ENCODE measurements at regions not wholly inside any gene's neighbourhood (a gene's known extent, or its start where the extent isn't known, plus 50 kb on each side); places are given as distances from the start of the nearest gene placed in this dataset.

DNA sequence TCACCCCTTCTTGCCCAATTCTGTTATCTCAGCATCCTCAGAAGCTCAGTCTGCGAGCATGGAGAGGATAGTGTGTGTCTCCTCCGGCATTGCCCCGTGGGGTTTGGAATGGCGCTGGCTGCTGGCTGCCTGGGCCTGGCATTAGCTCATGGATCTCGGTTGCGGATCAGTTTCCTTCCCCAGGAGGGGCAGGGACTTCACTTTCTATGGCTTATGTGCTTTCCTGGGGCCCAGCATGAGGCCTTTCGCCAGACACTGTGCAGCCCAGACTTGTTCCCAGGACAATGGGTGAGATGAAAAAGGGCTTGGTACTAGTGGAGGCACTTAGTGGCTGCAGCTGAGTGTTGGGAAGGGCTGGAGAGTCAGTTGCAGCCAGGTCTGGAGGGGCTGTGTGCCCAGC, 143.3 kb downstream of the GLI2 start:
- no peak for DNase-seq (ENCODE audit: low read depth in 3 of 3, low spot score in 2 of 3)

DNA sequence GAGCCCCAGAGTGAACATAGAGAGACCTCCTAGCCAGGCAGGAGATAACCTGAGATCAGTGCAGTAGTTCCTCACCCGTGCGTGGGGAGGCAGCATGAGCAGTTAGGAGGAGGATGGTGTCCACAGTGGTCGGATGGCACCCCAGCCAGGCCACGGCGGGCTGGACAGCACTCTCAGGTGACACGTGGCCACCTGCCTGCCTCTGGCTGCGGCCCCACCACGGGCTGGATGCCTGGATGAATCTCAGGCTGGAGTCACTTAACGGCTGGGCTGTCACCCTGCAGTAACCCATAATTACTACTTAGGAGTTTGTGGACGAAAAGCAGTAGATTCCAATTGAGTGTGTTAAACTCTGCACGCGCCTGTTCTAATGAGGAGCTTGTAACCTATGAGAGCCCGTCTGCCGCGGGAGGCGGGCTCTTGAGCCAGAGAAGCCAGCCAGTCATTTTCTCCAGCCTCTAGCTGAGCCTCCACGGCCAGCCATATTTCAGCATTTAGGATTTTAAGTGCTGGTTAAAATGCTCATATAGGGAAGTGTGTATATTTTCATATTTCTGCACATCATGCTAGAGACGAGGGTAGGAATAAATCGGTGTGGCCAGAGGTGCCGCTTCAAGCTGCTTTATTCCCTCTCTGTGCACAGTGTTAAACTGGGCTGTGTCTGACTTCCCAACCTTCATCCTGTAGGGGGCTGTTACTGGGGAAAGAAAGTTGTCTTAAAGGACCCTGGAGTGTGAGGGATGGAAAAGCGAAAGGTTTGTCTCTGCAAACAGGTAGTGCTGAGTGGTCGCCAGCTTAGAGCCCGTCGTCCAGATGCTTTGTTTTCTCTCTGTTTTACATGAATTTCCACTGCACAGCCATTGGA, 144.0 kb downstream of the GLI2 start:
- no peak for DNase-seq (ENCODE audit: low read depth in 3 of 3, low spot score in 2 of 3)

DNA sequence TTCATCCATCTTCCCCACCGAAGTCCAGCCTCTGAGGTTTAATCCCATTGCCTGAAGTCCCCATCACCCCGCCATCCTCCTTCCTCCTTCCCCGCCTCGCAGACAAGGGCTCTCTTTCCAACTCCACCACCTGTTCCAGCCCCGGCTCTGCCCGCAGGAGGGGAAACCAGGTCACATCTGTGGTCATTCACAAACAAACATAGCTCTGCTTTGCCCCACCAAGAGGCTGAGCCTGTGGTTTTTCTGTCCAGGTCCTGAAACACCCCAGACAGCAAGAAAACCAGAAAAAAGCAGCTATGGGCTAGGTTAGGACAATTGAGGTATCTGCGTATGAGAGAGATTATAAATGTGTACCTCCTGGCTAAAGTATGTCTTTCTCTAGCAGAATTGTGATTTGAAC, 144.7 kb downstream of the GLI2 start:
- DNase-seq (ENCODE audit: low read depth in 3 of 3, low spot score in 2 of 3) = no peak

DNA sequence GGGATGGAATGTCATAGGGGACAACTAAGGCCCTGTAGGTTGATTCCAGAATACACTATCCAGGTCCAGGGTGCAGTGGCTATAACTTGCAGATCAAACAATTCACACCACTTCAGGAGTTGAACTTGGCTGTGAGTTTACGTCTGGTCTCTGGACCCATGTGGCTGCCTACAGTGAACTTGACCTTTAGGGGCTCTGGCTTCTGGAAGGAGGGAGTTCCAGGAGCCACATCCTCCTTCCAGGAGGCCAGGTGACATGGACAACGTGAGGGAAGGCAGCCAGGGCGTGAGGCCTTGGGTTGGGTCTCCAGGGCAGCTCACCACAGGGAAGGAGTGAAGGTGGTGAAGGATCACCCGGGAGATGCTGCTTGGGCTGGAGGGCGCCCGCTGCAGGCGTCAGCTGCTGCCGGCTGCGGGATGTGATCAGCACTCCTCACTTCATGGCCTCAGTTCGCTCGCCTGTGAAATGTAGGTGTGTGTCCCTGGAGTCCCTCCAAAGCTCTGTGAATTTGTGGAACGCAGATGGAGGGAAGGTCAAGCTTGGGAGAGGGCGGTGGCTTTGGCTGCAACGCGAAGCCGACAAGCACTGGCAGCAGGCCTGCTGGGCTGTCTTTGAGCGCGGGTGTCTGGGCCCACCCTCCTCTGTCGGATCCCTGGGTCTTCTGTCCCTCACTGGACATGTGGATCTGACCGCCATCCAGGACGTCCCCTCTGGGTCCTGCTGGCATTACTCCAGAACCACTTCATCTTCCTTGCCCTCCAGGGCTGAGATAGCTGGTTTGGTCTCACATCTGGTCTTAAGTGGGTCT, 146.5 kb downstream of the GLI2 start:
- DNase-seq (ENCODE audit: low read depth in 3 of 3, low spot score in 2 of 3) = no peak

GRCh38 chr2:120883607-120884440, 148.2 kb downstream of the GLI2 start:
- DNase-seq (ENCODE audit: low read depth in 3 of 3, low spot score in 2 of 3) = no peak

DNA sequence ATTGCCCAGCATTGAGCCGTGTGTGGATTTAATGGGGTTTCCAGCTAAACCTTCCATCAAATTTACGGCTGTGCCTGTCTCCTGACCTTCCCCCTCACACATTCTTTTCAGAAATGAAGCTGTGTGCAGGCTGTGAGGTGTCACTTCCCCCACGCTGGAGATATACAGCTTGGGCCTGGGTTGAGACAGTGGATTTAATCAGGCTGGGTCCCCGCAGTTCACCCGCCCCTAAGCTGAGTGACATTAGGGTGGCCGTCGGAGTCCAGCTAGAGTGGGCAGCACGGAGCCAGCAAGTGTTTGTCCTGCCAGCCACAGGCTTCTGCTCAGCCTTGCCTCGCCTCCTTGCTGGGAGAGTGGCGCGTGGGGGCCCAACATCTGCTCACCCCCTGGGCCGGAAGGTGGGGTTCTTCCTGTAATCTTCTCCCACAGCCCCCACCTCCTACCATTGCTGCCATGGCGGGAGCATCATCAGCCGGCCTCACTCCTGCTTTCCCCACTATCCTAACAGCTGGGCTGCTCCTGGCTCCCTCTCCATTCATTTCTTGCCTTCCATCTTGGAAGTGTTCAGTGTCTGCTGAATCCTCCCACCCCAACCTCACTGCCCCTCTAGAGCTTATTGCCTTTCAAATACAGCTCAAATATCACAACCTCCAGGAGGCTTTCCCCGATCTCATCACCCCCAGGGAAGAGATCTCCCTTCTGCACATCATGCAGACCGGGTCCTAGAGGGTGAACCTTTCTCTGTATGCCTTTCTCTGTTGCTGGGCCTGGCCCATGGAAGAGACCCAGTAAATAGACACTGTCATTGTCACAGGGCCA, 149.0 kb downstream of the GLI2 start:
- no peak for DNase-seq (ENCODE audit: low read depth in 3 of 3, low spot score in 2 of 3)

DNA sequence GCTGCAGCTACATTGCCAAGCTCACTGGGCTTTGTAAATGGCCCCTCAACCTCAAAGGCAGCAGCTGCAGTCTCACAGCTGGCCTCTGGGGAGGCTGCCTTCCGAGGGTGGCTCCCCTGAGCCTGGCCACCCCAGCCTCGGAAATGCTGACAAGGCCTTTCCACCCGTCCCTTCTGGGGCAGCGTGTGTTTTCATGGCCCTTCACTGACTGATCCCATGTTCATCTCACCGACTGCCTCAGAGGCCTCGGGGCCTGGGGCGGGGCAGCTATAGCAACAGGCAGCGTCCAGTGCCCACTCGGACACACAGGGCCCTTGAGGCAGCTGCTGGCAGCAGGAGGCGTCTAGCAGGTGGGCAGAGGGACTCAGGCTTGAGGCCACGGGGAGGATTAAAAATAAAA, 149.7 kb downstream of the GLI2 start:
- no peak for DNase-seq (ENCODE audit: low read depth in 3 of 3, low spot score in 2 of 3)

- no peak for DNase-seq (ENCODE audit: low read depth in 3 of 3, low spot score in 2 of 3)
Observed at GRCh38 chr2:120885749-120886148, 150.1 kb downstream of the GLI2 start.

DNA sequence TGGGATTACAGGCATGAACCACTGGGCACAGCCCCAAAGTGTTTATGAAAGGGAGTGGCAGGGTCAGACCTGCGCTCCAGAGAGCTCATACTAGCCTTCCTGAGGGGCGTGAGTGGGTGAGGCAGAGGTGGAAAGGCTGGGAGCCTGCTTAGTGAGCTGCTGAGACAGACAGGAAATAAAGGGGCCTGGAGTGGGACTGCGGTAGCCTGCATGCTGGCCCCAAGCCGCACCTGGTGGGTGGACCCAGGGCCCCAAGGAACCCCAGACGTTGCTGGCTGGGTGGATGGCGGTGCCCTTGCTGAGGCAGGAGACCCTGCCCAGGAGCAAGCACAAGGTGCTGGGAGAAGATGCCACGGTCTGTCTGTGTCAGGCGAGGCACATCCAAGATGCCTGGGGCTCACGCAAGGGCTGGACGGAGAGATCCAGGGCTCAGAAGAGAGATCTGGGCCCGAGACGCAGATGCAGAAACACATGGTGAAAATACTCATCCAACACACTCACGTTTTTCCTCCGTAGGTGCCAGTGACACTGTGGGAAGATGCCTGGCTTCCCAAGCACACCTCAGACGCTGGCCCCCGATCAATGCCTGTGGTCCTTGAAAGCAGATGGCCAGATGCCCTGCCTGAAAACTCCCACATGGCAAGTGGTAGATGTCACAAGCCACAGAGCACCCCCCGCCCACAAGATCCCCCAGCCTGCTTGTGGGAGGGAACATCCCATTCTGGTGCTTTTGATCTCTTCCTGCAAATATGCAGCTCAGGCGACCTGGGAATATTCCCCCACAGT, 151.1 kb downstream of the GLI2 start:
- DNase-seq (ENCODE audit: low read depth in 3 of 3, low spot score in 2 of 3) = no peak

DNA sequence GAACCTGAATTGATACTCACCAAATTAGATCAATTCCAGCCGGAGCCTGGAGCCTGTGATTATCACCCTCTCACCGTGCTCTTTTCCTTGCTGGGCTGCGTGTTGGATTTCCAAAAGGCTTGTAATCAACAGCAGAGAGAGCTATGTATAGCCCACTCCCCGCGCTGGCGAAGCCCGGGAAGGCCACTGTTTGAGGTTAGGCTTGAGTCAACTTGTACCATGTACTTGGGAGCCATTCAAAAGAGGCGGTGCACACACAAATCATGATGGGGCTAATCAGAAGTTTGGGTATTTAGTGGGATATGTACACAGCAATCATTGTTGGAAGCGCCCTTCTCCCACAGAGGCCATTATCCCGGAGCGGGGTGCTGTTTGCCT, 151.6 kb downstream of the GLI2 start:
- DNase-seq (ENCODE audit: low read depth in 3 of 3, low spot score in 2 of 3) = no peak

DNA sequence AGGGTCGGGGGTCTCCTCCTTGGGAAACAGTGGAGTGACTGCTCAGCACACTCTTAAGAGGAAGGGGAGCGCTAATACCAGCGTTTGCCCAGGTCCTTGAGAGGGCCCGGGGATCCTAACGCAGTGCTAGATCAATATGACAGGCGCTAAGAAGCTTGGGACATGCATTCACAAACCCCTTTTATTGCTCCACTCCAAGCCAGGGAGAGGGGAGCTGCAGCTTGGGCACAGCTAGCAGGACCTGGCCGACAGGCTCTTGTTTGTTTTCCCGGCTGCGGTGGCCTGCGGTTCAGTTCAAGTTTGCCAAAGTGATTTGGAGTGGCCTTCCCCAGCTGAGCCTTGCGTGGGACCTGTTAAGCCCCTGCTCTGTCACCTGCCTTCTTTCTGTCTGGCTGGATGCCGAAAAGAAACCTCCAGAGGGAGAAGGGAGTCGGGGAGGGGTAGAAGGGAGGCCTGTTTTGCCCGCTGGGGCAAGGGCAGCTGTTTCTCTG, 152.1 kb downstream of the GLI2 start:
- DNase-seq (ENCODE audit: low read depth in 3 of 3, low spot score in 2 of 3) = no peak

DNA sequence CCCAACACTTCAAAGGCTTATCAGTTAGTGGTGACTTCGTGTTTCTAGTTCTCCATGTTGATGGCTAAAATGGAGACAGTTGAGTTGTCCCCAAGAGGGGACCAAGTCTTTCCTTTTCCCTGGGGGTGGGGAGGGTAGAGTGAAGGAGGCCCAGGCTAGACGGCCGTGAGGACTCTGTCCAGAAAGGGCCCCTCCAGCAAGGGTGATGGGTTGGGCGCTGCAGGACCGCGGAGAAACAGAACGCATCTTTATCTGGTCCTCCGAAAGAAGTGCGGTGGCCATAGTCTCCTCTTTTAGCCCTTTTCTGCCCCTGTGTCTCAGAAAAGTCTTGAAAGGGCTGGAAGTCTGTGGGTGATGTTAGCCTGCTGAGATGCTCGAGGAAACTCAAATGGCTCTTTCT, 153.2 kb downstream of the GLI2 start:
- no peak for DNase-seq (ENCODE audit: low read depth in 3 of 3, low spot score in 2 of 3)

- DNase-seq (ENCODE audit: low read depth in 3 of 3, low spot score in 2 of 3) = no peak
Observed at GRCh38 chr2:120889936-120890335, 154.3 kb downstream of the GLI2 start.

DNA sequence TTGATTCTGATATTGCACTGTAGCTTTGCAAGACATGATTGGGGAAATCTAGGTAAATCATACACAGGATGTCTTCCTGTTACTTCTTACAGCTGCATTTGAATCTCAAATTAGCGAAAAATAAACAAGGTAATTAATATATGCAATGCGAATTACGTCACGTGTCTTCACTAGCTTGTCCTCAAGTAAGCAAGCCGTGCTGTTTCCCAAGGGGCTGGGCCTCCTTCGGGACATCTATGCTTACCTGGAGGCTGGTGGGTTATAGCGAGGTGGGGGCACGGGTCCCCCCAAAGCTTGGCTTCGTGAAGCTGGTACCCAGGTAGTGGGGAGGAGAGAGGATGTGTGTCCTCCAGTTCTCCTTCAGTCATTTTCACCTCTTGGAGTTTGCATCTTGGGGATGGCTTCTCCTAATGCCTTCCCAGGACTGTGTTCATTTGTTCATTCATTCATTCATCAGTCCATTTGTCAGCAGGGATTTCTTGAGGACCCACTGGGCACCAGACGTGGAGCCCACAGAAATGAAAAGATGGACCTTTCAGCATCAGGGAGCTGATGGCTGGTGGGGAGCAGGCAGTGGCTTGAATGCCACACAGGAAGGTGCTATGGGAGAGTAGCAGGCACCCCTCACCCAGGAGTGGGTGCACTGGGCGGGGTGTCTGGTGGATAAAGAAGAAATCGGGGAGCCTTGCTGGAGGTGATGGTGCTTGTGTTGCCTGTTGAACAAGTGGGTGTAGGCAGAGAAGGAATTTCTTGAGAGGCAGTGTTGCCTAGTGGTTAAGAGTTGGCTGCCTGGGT, 155.1 kb downstream of the GLI2 start:
- no peak for DNase-seq (ENCODE audit: low read depth in 3 of 3, low spot score in 2 of 3)

- no peak for DNase-seq (ENCODE audit: low read depth in 3 of 3, low spot score in 2 of 3)
Observed at GRCh38 chr2:120892271-120892966, 156.8 kb downstream of the GLI2 start.

GRCh38 chr2:120892967-120893667, 157.4 kb downstream of the GLI2 start:
- DNase-seq (ENCODE audit: low read depth in 3 of 3, low spot score in 2 of 3) = no peak

DNA sequence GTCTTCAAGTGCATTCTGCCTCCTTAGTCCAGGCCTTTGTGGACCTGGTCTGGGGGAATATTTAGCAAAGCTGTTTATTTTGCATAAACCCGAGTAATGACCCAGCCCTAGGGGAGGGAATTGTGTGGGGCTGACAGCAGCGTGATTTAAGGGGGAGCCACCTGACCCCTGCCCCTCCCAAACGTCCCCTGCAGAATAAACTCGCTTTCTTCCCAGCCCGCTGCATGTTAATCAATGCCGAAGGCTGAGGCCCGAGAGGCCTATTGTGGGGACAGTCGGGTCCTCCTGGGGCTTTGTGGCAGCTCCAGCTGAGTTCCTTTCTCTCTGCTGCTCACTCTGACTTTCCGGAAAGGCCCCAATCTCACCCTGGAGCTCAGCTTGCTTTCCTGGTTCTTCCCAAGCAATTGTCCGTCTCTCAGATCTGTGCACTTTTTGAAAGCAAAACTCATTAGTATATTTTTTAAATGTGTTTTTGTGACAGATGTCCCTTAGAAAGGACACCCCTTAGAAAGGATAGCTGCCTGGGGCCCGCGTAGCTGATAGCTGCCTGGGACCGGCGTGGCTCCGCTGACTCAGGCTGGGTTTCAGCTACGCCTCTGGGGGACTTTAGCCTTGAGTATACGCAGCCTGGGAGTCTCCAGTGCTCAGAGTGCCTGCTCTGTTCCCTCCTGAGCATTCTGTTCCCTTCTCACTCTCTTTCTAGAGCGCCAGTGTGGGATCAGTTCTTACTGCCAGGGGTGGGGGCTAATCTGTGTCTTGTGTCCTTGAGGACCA, 158.3 kb downstream of the GLI2 start:
- DNase-seq (ENCODE audit: low read depth in 3 of 3, low spot score in 2 of 3) = no peak
